Epidermal melanocyte (primary cell): ENCODE measurements at regions not wholly inside any gene's neighbourhood (a gene's known extent, or its start where the extent isn't known, plus 50 kb on each side); places are given as distances from the start of the nearest gene placed in this dataset.

Experiments
- DNase-seq: peaks from one replicate; pipeline ENCODE4 v3.0.0; 2011; ENCODE audit warnings: low spot score; ENCODE audit not compliant: insufficient read length

DNA sequence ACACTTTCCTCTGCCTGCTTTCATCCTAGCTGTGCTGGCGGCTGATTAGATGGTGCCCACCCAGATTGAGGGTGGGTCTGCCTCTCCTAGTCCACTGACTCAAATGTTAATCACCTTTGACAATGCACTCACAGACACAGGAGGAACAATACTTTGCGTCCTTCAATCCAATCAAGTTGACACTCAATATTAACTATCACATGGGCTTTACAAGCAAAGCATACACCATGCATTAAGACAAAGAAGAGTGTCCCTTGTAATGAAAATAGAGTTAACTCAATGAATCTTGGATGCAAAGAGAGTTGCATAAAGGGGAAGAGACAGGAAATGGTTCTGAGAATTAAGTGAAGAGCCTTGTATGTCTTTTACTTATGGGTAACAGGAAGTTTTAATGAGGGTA is 298.7 kb upstream of the BRINP1 start:
- no peak for DNase-seq

DNA sequence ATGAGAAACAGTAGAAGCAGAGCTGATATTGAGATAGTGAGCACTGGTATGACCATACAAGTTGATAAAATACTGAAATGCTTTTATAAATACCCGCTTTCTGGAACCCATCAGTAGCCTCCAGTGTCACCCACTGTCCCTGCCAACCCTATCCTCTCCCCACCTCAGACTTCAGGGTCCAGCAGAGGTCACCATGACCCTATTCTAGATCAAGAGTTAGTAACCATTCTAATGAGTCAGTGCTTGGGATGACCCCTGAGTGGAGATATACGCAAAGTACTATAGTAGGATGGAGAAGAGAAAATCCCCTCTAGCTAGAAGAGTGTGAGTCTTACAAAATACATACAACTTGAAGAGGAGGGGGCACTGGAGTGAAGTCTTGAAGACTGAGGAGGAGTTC is 297.9 kb upstream of the BRINP1 start:
- DNase-seq = no peak

DNA sequence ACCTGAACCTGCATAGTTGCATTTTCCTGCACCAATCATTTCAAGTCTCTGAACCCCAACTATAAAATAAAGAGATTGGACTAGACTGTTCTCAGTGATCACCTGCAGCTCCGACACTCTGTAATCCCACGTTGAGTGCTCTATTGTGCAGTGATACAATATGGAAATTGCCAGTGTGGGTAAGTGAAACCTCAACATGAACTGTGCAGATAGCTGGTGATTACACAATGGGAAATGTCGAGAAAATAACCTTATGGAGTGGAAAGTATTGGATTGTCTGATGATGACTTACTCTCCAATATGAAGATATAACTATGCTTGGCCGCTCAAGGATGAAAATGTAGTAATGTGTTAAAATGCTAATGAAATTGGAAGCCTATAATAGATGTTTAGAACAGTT is 293.1 kb upstream of the BRINP1 start:
- DNase-seq = no peak

DNA sequence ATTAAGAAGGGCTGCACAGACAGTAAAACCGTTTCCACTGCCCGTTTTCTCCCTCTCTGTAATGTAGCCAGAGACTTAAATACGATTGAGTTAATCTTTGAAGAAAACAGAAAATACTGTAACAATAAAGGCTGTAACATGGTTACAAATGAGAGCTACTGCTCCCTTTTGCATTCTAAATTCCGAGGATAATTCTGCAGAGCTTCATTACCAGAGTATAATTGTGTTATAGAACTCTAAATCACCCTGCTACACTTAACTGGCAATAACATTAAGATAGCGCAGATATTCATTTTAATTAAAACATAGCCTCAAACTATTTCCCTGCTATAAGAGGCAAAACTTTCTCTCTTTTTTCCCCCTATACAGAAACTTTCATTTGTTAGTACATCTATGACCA is 283.7 kb upstream of the BRINP1 start:
- no peak for DNase-seq

DNA sequence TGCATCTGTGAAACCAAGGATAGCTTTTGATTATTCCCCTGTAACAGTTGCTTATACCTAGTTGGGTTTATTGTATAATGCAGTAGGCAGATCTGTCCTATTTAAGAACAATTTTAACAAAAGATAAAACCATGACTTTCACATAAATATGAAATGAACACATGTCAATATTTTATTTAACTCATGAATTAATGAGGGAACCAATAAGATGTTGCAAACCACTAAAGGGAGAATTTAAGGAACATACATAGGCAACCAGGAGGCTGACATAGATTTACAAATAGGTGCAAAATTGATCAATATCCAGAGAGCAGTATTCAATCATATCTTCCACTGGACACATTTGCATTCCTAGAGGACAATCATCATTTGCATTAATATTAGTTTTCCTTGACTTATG is 280.0 kb upstream of the BRINP1 start:
- no peak for DNase-seq

DNA sequence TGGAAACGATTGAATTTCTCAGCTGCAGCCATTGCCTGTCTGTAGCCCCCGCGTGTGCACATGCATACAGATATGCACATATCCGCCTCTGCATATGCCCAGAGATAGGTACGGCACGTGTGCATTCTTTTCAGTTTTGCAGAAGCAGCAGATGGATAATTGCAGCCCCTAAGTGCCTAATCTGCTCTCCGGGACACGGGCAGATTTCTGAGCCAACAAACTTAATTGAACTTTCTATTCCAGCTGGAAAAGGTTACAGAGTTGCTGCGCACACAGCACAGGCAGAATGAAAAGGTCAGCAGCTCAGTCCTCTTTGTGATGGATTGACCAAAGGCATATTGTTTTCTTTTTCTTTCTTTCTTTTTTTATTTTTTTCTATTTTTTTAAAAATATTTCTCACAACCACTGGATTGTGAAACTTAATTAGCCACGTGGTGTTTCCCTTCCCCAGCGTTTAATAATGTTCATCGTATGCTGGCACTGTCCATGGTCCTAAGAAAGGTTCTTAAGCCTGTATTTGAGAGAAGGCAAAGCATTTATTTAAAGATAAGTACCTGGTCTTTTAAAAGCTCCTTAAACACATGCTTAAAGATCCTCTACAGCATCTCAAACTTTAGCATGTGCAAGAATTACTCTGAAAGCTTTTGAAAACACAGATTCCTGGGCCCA is 270.2 kb upstream of the BRINP1 start:
- DNase-seq = no peak

DNA sequence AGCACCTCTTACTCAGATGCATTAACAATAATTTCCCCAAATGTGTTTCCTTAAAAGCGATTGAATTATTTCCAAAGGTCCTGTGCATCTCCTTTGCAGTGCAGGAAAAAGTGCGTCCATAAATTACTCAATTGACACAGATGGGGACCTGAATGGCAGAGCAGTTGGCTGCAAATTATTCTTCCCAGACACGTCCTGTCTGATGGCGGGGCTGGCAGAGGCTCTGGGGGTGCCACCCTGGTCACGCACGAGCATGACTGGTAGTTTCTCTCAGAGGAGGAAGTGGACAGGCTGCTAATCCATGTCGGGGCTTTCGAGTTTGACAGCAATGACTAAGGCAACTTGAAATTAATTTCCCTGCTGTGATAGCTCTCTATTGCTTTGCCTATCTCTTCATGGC is 264.8 kb upstream of the BRINP1 start:
- no peak for DNase-seq

DNA sequence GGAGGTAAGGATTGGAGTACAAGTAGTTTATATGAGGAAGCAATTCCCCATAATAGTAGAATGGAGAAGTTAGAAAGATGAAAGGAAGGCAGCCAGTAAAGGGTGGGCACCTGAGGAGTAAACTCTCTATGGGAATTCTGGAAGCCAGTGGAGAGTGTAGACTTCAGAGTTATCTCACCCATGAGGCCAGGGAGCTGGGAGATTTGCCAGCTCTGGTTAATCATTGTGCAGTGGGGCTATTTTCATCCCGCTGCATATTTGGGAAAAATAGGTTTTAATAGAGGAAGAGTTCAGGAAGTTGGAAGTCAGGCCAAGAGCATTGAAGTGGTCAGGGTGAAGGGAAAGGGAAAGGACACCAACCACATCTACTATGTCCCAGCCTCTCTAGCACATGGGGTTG is 242.3 kb upstream of the BRINP1 start:
- DNase-seq = no peak

DNA sequence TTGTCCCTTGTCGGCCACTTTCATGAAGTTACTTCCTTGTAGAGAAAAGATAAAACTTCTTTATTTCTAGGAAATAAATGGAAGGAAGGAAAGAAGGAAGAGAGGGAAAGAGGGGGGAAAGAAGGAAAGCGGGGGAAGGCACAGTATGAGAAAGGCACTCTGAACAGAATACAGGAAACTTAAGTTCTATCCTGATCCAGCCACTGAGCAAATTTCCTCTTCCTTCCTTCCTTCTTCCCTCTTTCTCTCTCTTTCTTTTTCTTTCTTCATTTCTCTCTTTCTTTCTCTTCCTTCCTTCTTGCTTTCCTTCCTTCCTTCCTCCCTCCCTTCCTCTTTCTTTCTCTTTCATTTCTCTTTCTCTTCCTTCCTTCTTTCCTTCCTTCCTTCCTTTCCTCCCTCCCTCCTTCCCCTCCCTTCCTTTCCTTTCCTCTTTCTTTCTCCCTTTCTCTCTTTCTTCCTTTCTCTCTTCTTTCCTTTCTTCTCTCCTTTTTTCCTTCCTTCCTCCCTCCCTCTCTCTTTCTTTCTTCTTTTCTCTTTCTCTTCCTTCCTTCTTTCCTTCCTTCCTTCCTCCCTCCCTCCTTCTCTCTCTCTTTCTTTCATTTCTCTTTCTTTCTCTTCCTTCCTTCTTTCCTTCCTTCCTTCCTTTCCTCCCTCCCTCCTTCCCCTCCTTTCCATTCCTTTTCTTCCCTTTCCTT is 240.2 kb upstream of the BRINP1 start:
- DNase-seq = no peak

DNA sequence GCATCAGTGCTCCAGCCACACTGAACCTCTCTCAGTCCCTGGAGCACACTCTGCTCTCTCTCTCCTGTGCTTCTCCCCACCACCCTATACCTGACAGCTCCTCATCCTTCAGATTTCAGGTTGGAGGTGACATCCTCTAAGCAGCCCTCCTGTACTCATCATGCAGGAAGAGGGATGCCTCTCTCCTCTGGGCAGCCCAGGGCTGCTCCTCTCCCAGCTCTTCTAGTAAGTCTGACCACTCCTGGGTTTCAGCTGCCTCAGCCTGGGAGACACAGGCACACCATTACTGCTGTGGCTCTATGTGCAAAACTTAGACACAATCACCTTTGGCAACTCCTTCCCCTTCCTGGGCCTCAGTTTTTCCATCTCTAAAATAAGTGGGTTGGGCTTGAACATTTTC is 232.4 kb upstream of the BRINP1 start:
- no peak for DNase-seq

DNA sequence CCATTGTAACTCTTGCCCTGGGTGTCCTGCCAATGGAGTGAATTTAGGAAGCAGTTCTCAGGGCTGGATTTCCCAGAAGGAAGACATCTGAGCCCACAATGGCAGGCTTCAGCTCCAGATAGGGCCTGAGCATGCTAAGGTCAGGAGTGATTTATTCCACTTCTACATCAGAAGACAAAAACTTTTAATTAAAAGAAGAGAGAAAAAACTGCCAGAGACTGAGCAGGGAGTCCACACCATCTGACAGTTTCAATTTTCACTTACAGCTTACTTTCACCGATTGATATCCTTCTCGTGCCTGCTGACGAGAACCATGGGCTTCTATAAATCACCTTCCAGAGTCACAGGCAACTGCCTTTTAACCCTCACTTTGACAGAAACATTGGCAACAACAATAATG is 228.3 kb upstream of the BRINP1 start:
- no peak for DNase-seq

DNA sequence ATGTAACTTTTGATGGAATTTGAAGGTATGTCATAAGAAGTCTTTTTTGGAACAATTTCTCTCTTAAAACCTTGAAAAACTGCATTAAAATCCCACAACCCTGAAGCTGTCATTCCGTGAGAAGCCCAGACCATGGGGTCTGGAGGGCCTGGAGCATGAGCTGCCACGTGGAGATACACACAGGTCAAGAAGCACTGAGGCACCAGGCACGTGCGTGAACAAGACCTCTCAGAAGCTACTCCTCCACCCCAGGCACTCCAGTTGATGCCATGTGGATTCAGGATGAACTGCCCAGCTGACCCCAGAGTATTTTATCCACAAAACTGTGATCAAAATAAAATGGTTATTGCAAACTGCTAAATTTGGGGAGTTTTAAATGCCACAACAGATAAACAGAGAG is 227.5 kb upstream of the BRINP1 start:
- no peak for DNase-seq

DNA sequence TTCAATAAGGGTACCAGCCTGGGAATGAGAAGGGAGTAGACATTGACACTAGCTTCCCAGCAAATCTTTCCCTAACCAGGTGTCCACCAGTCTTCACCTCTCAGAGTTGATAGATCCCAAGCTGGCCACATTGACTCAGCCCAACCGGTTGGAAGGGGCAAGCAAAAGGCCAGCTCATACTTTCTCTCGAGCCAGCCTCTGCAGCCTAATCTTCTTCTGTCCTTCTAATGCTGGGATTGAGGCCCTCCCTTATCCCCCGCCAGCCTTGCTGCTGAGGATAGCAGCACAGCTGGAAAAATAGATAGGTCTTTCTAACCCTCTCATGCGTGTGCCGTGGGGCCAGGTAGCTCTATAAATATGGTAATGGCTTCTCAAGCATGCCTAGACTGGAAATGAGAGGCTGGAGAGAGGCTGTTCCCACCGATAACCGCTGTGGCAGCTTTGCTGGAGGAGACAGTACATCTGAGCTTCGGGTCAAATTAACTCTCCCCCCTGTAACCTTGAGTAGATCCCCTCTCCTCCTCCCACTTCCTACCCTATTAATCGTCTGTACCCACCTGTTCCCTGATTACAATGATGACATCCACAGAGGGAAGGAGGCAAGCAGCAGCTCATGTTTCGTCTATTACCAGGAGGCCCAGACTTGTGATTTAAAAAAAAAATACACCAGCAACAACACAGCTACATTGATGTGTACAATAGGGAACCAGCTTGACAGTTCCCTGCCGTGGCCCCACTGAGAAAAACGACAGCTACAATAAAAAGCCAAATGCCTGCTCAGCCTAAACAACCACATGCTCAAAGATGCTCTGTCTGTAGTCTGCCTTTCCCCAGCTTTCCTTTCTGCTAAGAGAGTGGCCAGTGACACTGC is 219.9 kb upstream of the BRINP1 start:
- DNase-seq = no peak

DNA sequence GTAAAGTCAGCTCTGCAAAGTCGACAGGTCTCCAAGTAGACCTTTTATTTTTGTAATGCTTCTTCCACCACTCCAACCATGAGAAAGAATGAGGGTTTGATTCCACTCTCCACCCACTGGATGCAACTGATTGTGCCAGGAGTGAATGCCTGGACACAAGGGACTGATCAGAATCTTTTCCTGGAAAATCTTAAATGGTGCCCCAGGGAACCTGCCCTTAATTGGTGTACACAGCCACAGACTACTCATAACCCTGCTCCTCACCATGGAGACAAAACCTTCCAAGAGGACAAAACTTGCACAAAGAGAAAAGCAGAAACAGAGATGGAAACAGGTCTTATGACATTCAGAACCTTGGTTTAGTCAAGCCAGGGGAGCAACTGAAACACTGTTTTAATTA is 208.6 kb upstream of the BRINP1 start:
- DNase-seq = no peak

DNA sequence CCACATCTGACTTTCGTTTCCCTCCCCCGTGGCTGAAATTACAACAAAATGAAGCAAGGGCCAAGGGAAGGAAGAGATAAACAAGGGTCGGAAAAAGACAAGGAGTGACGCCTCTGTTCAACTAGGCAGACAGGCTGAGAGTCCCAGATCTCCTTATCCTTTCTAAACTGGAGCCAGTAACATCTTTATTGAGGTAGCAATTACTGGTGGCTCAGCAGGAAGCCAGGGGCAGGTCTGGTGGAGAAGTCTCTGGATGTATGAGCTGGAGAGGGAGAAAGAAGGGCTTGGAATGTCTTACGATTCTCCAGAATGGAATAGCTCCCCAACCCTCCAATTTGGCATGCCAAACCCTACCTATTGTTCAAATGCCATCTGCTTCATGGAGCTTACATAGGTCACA is 190.8 kb upstream of the BRINP1 start:
- DNase-seq = no peak

DNA sequence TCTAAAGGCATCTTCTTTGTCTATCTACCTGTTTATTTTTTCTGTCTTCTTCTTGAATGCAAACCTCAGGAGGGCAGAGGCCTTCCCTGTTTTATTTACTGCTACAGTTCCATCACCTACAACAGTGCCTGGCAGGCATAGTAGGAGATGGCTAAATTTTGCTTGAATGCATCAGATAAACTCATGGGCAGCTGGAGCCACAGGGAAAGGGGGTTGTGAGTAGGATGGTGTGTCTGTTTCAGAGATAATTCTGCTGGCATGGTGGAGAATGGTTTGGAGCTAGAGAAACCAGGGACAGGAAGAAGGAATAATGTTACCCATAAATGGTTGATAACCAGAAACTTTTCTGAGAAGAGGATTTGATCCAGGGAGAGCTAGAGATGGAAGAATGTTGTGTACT is 189.8 kb upstream of the BRINP1 start:
- no peak for DNase-seq

DNA sequence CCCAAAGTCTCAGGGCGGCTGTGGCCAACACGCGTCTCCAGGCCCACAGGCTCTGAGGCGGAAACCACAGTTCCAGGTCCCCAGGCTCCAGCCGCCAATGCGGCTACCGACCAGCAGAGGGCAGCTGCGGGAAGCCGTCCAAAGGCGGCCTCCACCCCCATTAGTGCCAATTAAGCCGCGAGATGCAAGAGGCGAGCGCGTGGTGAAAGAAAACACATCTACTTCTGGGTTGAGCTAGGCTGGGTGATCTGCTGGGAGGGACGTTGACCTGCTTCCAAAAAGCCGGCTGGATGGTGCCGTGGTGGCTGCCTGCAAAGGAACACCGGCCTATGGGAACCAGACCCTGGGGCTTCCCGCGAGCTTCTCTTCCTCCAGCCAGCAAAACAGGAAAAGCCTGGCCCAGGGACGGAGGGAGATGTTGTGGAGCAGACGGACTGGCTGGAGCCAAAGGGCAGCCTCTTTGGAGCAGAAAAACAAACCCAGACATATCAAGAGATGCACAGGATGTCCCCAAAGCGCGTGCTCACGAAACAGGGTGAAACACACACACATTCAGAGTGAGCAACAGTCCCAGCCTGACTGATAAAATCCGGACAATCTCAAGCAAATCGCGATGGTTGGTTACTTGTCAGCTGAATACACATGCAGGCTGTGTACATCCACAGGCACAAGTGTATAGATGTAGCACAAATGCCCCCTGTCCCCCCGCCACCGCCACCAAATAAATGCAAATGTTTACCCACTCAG is 187.1 kb upstream of the BRINP1 start:
- peak; percentile 38 for DNase-seq

DNA sequence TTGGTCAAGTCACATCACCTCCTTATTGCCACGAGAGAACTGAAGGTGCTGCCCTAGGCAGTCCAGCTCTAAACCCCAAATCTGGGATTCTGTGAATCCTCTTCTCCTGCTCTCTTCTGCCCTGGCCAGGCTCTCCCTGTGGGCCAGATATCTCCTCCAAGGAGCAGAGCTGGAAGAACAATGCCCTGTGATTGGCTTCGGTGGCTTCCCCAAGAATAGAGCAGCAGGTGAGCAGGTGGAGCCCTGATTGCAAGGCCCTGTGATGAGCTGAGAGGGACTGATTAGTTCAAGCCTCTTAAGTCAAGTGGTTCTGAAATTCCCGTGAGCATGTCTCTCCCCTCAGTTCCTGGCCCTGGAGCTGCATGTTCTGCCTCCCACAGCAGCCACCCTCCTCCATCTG is 175.3 kb upstream of the BRINP1 start:
- no peak for DNase-seq

DNA sequence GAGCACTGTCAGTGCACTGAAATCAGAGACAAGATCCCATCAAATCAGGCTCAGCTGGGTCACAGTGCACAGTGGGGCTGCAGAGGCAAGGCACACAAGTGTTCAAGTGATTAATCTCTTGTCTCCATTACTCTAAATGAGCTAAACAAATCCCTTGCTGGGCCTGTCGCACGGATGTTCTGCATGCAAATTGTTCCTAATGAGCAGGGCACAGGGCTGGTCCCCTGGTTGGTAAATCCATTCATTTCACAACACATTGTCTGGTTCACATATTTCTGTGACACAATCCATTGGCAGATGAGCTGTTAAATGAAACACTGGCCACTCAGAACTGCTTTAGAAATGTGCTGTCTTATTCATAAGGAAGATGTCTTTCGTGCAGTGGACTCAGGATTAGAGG is 167.9 kb upstream of the BRINP1 start:
- DNase-seq = no peak

DNA sequence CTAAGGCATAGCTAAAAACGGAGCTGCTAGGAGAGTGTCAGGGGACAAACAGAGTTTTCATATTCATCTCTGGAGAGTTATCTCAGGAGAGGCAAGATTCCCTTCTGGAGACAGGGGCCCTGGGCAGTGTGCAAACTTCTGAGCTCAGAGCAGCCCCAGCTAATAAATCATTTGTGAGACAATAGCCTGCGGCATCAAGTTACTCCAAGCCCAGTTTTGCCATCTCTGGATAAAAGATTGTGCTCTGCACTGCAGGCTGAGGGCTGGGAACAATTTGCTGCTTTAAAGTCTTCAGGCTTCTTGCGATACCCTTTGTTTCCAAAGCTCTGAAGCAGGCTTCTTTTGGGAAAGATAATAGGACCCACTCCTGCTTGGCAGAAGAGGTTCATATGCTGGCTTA is 164.3 kb upstream of the BRINP1 start:
- no peak for DNase-seq

DNA sequence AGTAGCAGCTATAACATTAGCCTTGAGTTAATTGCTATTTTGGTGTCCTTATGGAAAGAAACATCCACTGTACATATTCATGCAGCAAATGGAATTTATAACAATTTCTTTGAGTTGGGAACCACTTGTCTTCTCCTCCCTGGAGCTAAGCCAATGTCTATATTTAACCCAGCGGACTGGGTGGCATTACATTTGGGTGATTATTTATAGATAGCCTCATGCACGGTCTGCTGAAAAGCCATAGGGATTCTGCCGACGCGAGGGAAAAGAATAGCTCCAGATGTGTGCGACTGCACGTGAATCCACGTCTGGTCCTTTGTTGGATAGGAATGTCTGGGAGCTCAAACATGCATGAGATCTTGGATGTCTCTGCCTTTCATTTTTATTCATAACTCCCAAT is 157.5 kb upstream of the BRINP1 start:
- no peak for DNase-seq

DNA sequence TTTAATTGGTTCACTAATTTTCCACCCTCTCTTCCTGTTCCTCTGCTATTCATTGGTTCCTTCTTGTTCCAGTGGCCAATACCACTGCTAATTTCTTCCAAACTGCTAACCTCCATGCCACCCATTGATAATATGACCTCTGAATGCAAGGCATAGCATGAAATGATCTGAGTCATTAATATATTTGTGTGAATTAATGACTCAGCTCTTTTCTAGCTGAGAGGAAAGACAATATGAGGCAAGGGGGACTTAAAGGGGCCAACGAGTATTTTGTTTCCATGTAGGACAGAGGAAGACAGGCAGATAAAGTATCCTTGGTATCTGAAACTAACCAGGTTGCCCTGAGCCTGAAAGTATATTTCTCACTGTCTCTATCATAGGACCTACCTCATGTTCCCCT is 154.3 kb upstream of the BRINP1 start:
- DNase-seq = no peak
